ENCODE measurements at regions not wholly inside any gene's neighbourhood (a gene's known extent, or its start where the extent isn't known, plus 50 kb on each side); places are given as distances from the start of the nearest gene placed in this dataset.
A peak's percentile ranks its signal among the peaks of the same experiment; 100 is the strongest.

- Histone ChIP-seq H2AK5ac (ENCODE audit: low read length) (no peak overlapping the region), H3K14ac (ENCODE audit: low read length) (no peak overlapping the region), H2BK120ac (ENCODE audit: insufficient read depth, low read length, poor library complexity) (no peak overlapping the region), H4K91ac (ENCODE audit: low read depth, low read length) (no peak overlapping the region), H3K4ac (ENCODE audit: low read depth, low read length) (no peak overlapping the region), H4K12ac (ENCODE audit: low read depth, low read length) (no peak overlapping the region), H3K36me3 (ENCODE audit: control insufficient read depth in 1 of 2, insufficient read depth in 2 of 2, low read length in 2 of 2) (no peaks in the 10 kb centered on the region), H2BK5ac (ENCODE audit: low read depth, low read length, poor library complexity) (no peak overlapping the region), H3K18ac (ENCODE audit: low read length) (no peak overlapping the region), H3K4me2 (ENCODE audit: low read length) (no peak overlapping the region), H3K4me3 (ENCODE audit: low read depth, low read length) (no peak overlapping the region), H3K27me3 (ENCODE audit: insufficient read depth, low read length) (no peaks in the 10 kb centered on the region), H3K27ac (ENCODE audit: low read depth, low read length) (no peak overlapping the region), H3K79me1 (ENCODE audit: low read length) (no peaks in the 10 kb centered on the region), H2BK12ac (ENCODE audit: low read length) (no peak overlapping the region), H3K23ac (ENCODE audit: low read length) (no peak overlapping the region), H4K8ac (ENCODE audit: low read depth, low read length) (no peak overlapping the region), H3K79me2 (ENCODE audit: control insufficient read depth, insufficient read depth, low read length, poor library complexity) (no peaks in the 10 kb centered on the region), H3K9me3 (ENCODE audit: insufficient read depth, low read depth, low read length) (no peaks in the 10 kb centered on the region), H2AFZ (ENCODE audit: insufficient read depth, low read length, poor library complexity) (no peak overlapping the region), H3K9ac (ENCODE audit: low read length) (no peak overlapping the region), H3K4me1 (ENCODE audit: control insufficient read depth in 1 of 2, insufficient read depth in 2 of 2, low read length in 2 of 2) (peaks cover 3 to 4% of the 10 kb centered on the region in 2 experiments)
- no peak for DNase-seq
- no CpG with 5 or more reads among the region's 4 CpGs for WGBS (ENCODE audit: extremely low coverage, insufficient coverage, insufficient read length)
Observed at GRCh38 chr4:176475067-176475466, 155.3 kb downstream of the SPCS3 start.

GRCh38 chr4:176478076-176478475, 158.3 kb downstream of the SPCS3 start:
- Histone ChIP-seq H4K12ac (ENCODE audit: low read depth, low read length) (no peak overlapping the region), H3K4me3 (ENCODE audit: low read depth, low read length) (no peak overlapping the region), H2BK12ac (ENCODE audit: low read length) (no peak overlapping the region), H3K79me1 (ENCODE audit: low read length) (no peaks in the 10 kb centered on the region), H3K4ac (ENCODE audit: low read depth, low read length) (no peak overlapping the region), H2BK120ac (ENCODE audit: insufficient read depth, low read length, poor library complexity) (no peak overlapping the region), H3K9ac (ENCODE audit: low read length) (no peak overlapping the region), H3K23ac (ENCODE audit: low read length) (no peak overlapping the region), H3K27ac (ENCODE audit: low read depth, low read length) (peak overlapping the region; percentile 37), H4K91ac (ENCODE audit: low read depth, low read length) (no peak overlapping the region), H2BK5ac (ENCODE audit: low read depth, low read length, poor library complexity) (no peak overlapping the region), H3K36me3 (ENCODE audit: control insufficient read depth in 1 of 2, insufficient read depth in 2 of 2, low read length in 2 of 2) (no peaks in the 10 kb centered on the region), H2AFZ (ENCODE audit: insufficient read depth, low read length, poor library complexity) (no peak overlapping the region), H4K8ac (ENCODE audit: low read depth, low read length) (no peak overlapping the region), H3K4me1 (ENCODE audit: control insufficient read depth in 1 of 2, insufficient read depth in 2 of 2, low read length in 2 of 2) (peaks cover 3 to 11% of the 10 kb centered on the region in 2 experiments), H3K14ac (ENCODE audit: low read length) (no peak overlapping the region), H3K79me2 (ENCODE audit: control insufficient read depth, insufficient read depth, low read length, poor library complexity) (no peaks in the 10 kb centered on the region), H3K18ac (ENCODE audit: low read length) (no peak overlapping the region), H3K9me3 (ENCODE audit: insufficient read depth, low read depth, low read length) (no peaks in the 10 kb centered on the region), H3K4me2 (ENCODE audit: low read length) (peak overlapping the region; percentile 16), H2AK5ac (ENCODE audit: low read length) (no peak overlapping the region), H3K27me3 (ENCODE audit: insufficient read depth, low read length) (no peaks in the 10 kb centered on the region)
- WGBS (ENCODE audit: extremely low coverage, insufficient coverage, insufficient read length), result no CpG with 5 or more reads among the region's 2 CpGs
- DNase-seq, result no peak

DNA sequence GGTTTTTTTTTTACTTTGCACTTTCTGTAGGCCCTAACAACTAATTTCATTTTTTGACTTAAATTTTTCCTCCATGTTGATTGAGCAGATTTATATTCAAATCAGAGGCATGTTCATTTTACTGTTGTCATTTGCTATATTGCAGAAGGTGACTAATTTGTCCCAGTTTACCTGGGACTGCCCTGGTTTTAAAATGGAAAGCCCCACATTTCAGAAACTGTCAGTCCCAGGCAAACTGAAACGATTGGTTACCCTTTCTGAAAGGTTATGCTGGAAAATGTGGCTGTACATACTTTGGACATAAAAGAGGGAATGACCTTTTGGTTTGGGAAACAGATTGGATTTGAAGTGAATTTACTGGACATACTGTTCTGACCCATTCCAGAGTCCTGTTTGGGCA, 160.0 kb downstream of the SPCS3 start:
- H2BK12ac ChIP-seq (ENCODE audit: low read length), result no peak overlapping the region
- H3K4me2 ChIP-seq (ENCODE audit: low read length), result no peak overlapping the region
- H3K4me1 ChIP-seq (ENCODE audit: control insufficient read depth in 1 of 2, insufficient read depth in 2 of 2, low read length in 2 of 2), result peaks cover 3 to 11% of the 10 kb centered on the region in 2 experiments
- H4K91ac ChIP-seq (ENCODE audit: low read depth, low read length), result no peak overlapping the region
- H3K23ac ChIP-seq (ENCODE audit: low read length), result no peak overlapping the region
- no peak overlapping the region for H3K27ac ChIP-seq (ENCODE audit: low read depth, low read length)
- no peaks in the 10 kb centered on the region for H3K79me1 ChIP-seq (ENCODE audit: low read length)
- no peak overlapping the region for H3K18ac ChIP-seq (ENCODE audit: low read length)
- no peaks in the 10 kb centered on the region for H3K27me3 ChIP-seq (ENCODE audit: insufficient read depth, low read length)
- H3K9me3 ChIP-seq (ENCODE audit: insufficient read depth, low read depth, low read length), result no peaks in the 10 kb centered on the region
- H4K8ac ChIP-seq (ENCODE audit: low read depth, low read length), result no peak overlapping the region
- no peak overlapping the region for H3K4me3 ChIP-seq (ENCODE audit: low read depth, low read length)
- no CpG with 5 or more reads among the region's 1 CpG for WGBS (ENCODE audit: extremely low coverage, insufficient coverage, insufficient read length)
- H2BK120ac ChIP-seq (ENCODE audit: insufficient read depth, low read length, poor library complexity), result no peak overlapping the region
- H2BK5ac ChIP-seq (ENCODE audit: low read depth, low read length, poor library complexity), result no peak overlapping the region
- H2AFZ ChIP-seq (ENCODE audit: insufficient read depth, low read length, poor library complexity), result no peak overlapping the region
- no peak overlapping the region for H3K14ac ChIP-seq (ENCODE audit: low read length)
- no peak overlapping the region for H3K4ac ChIP-seq (ENCODE audit: low read depth, low read length)
- no peak overlapping the region for H3K9ac ChIP-seq (ENCODE audit: low read length)
- H2AK5ac ChIP-seq (ENCODE audit: low read length), result no peak overlapping the region
- H4K12ac ChIP-seq (ENCODE audit: low read depth, low read length), result no peak overlapping the region
- no peaks in the 10 kb centered on the region for H3K79me2 ChIP-seq (ENCODE audit: control insufficient read depth, insufficient read depth, low read length, poor library complexity)
- H3K36me3 ChIP-seq (ENCODE audit: control insufficient read depth in 1 of 2, insufficient read depth in 2 of 2, low read length in 2 of 2), result no peaks in the 10 kb centered on the region
- DNase-seq, result no peak

- Histone ChIP-seq H3K79me2 (ENCODE audit: control insufficient read depth, insufficient read depth, low read length, poor library complexity) (no peaks in the 10 kb centered on the region), H3K4me1 (ENCODE audit: control insufficient read depth in 1 of 2, insufficient read depth in 2 of 2, low read length in 2 of 2) (peaks cover 3 to 11% of the 10 kb centered on the region in 2 experiments), H4K91ac (ENCODE audit: low read depth, low read length) (no peak overlapping the region)
Observed at GRCh38 chr4:176482972-176483371, 163.2 kb downstream of the SPCS3 start.

More at GRCh38 chr4:176482972-176483371, 163.2 kb downstream of the SPCS3 start:
- H3K79me1 ChIP-seq (ENCODE audit: low read length), result no peaks in the 10 kb centered on the region
- no peak overlapping the region for H3K4ac ChIP-seq (ENCODE audit: low read depth, low read length)
- no CpG with 5 or more reads among the region's 3 CpGs for WGBS (ENCODE audit: extremely low coverage, insufficient coverage, insufficient read length)
- no peak for DNase-seq
- no peak overlapping the region for H2BK120ac ChIP-seq (ENCODE audit: insufficient read depth, low read length, poor library complexity)
- H2BK12ac ChIP-seq (ENCODE audit: low read length), result no peak overlapping the region
- H4K12ac ChIP-seq (ENCODE audit: low read depth, low read length), result no peak overlapping the region
- H2AK5ac ChIP-seq (ENCODE audit: low read length), result no peak overlapping the region
- no peaks in the 10 kb centered on the region for H3K36me3 ChIP-seq (ENCODE audit: control insufficient read depth in 1 of 2, insufficient read depth in 2 of 2, low read length in 2 of 2)
- no peak overlapping the region for H3K27ac ChIP-seq (ENCODE audit: low read depth, low read length)
- H3K9me3 ChIP-seq (ENCODE audit: insufficient read depth, low read depth, low read length), result no peaks in the 10 kb centered on the region
- H3K14ac ChIP-seq (ENCODE audit: low read length), result no peak overlapping the region
- no peak overlapping the region for H4K8ac ChIP-seq (ENCODE audit: low read depth, low read length)
- H3K4me2 ChIP-seq (ENCODE audit: low read length), result no peak overlapping the region
- H3K18ac ChIP-seq (ENCODE audit: low read length), result no peak overlapping the region
- no peak overlapping the region for H2BK5ac ChIP-seq (ENCODE audit: low read depth, low read length, poor library complexity)
- no peak overlapping the region for H3K4me3 ChIP-seq (ENCODE audit: low read depth, low read length)
- no peak overlapping the region for H2AFZ ChIP-seq (ENCODE audit: insufficient read depth, low read length, poor library complexity)
- H3K23ac ChIP-seq (ENCODE audit: low read length), result no peak overlapping the region
- H3K27me3 ChIP-seq (ENCODE audit: insufficient read depth, low read length), result no peaks in the 10 kb centered on the region
- no peak overlapping the region for H3K9ac ChIP-seq (ENCODE audit: low read length)
